ENCODE measurements at regions not wholly inside any gene's neighbourhood (a gene's known extent, or its start where the extent isn't known, plus 50 kb on each side); places are given as distances from the start of the nearest gene placed in this dataset.

- ChIA-PET POLR2A (no interaction called here), CTCF (no interaction called here)
Measured at GRCh38 chr6:62672989-62673388, 387.0 kb upstream of the KHDRBS2 start.

- POLR2A ChIA-PET: no interaction called here
Measured at GRCh38 chr6:62670490-62671223, 384.6 kb upstream of the KHDRBS2 start.

GRCh38 chr6:62669831-62670230 is 383.8 kb upstream of the KHDRBS2 start:
- CTCF ChIA-PET: no interaction called here
- POLR2A ChIA-PET: no interaction called here

More at GRCh38 chr6:62670490-62671223, 384.6 kb upstream of the KHDRBS2 start:
- CTCF ChIA-PET: no interaction called here

GRCh38 chr6:62652692-62653328 is 366.8 kb upstream of the KHDRBS2 start:
- ChIA-PET POLR2A (no interaction called here), CTCF (no interaction called here)

GRCh38 chr6:62645274-62645673 is 359.2 kb upstream of the KHDRBS2 start:
- ChIA-PET CTCF (no interaction called here), POLR2A (no interaction called here)

GRCh38 chr6:62640749-62641148 is 354.7 kb upstream of the KHDRBS2 start:
- CTCF ChIA-PET: no interaction called here
- POLR2A ChIA-PET: no interaction called here

- POLR2A ChIA-PET: no interaction called here
- CTCF ChIA-PET: no interaction called here
Measured at GRCh38 chr6:62626661-62627060, 340.6 kb upstream of the KHDRBS2 start.

GRCh38 chr6:62623846-62624532 is 338.0 kb upstream of the KHDRBS2 start:
- CTCF ChIA-PET: no interaction called here
- POLR2A ChIA-PET: no interaction called here

GRCh38 chr6:62615366-62616015 is 329.5 kb upstream of the KHDRBS2 start:
- ChIA-PET POLR2A (no interaction called here), CTCF (no interaction called here)

- ChIA-PET CTCF (no interaction called here), POLR2A (no interaction called here)
Measured at GRCh38 chr6:62614442-62614841, 328.4 kb upstream of the KHDRBS2 start.

- CTCF ChIA-PET: no interaction called here
- POLR2A ChIA-PET: no interaction called here
Measured at GRCh38 chr6:62613928-62614327, 327.9 kb upstream of the KHDRBS2 start.

- ChIA-PET CTCF (interaction anchor here (0.6 kb wide), 1 partner anchor 74 kb away, joined by 3 read pairs; no protein-coding TSS in a partner anchor), POLR2A (no interaction called here)
Measured at GRCh38 chr6:62612471-62612870, 326.4 kb upstream of the KHDRBS2 start.

- ChIA-PET POLR2A (no interaction called here), CTCF (no interaction called here)
Measured at GRCh38 chr6:62570372-62570771, 284.3 kb upstream of the KHDRBS2 start.

- CTCF ChIA-PET: no interaction called here
- POLR2A ChIA-PET: no interaction called here
Measured at GRCh38 chr6:62541502-62541901, 255.5 kb upstream of the KHDRBS2 start.

- POLR2A ChIA-PET: no interaction called here
- CTCF ChIA-PET: no interaction called here
Measured at GRCh38 chr6:62530985-62531384, 245.0 kb upstream of the KHDRBS2 start.

GRCh38 chr6:62528894-62529526 is 243.0 kb upstream of the KHDRBS2 start:
- POLR2A ChIA-PET: no interaction called here
- CTCF ChIA-PET: no interaction called here

- ChIA-PET POLR2A (no interaction called here), CTCF (no interaction called here)
Measured at GRCh38 chr6:62523630-62524029, 237.6 kb upstream of the KHDRBS2 start.

GRCh38 chr6:62519574-62519973 is 233.5 kb upstream of the KHDRBS2 start:
- POLR2A ChIA-PET: no interaction called here
- CTCF ChIA-PET: no interaction called here

- ChIA-PET CTCF (no interaction called here), POLR2A (no interaction called here)
Measured at GRCh38 chr6:62516291-62517141, 230.5 kb upstream of the KHDRBS2 start.
